Loucy (cell line): ENCODE measurements at regions not wholly inside any gene's neighbourhood (a gene's known extent, or its start where the extent isn't known, plus 50 kb on each side); places are given as distances from the start of the nearest gene placed in this dataset.
A peak's percentile ranks its signal among the peaks of the same experiment; 100 is the strongest.

Experiments used
- H2AFZ ChIP-seq: fragments of 200-600 bp; sonication (generic); 2 replicates; pipeline ENCODE4 v1.6.0; 2016; ENCODE audit warnings: antibody characterized with exemption, mild to moderate bottlenecking, low read length, moderate library complexity
- H3F3A ChIP-seq: fragments of 200-600 bp; 2 replicates; pipeline ENCODE4 v1.6.0; 2016; ENCODE audit warnings: antibody characterized with exemption, low read depth, mild to moderate bottlenecking
- H3K27me3 ChIP-seq: fragments of 200-600 bp; sonication (generic); 2 replicates; pipeline ENCODE4 v1.6.1; 2014; ENCODE audit warnings: low read length, mild to moderate bottlenecking; ENCODE audit not compliant: insufficient read depth, poor library complexity, severe bottlenecking
- H3K36me3 ChIP-seq: fragments of 200-600 bp; sonication (generic); 2 replicates; pipeline ENCODE4 v1.6.1; 2016; ENCODE audit warnings: low read length; ENCODE audit not compliant: insufficient read depth
- H3K4me1 ChIP-seq: fragments of 200-600 bp; sonication (generic); 2 replicates; pipeline ENCODE4 v1.5.1; 2014; ENCODE audit warnings: low read length, mild to moderate bottlenecking; ENCODE audit not compliant: insufficient read depth, poor library complexity, severe bottlenecking
- H3K4me2 ChIP-seq: fragments of 200-600 bp; sonication (generic); 2 replicates; pipeline ENCODE4 v1.6.0; 2014; ENCODE audit warnings: antibody characterized with exemption, low read length, low read depth, mild to moderate bottlenecking; ENCODE audit not compliant: poor library complexity, severe bottlenecking
- H3K4me3 ChIP-seq: fragments of 200-600 bp; sonication (generic); 2 replicates; pipeline ENCODE4 v1.5.1; 2014; ENCODE audit warnings: low read length, mild to moderate bottlenecking, mixed read lengths; ENCODE audit not compliant: poor library complexity, severe bottlenecking
- H3K79me2 ChIP-seq: fragments of 200-600 bp; sonication (generic); 2 replicates; pipeline ENCODE4 v1.6.1; 2014; ENCODE audit warnings: low read length; ENCODE audit not compliant: insufficient read depth
- H3K9ac ChIP-seq: fragments of 200-600 bp; sonication (generic); 2 replicates; pipeline ENCODE4 v1.6.0; 2014; ENCODE audit warnings: mild to moderate bottlenecking, low read depth, low read length, moderate library complexity; ENCODE audit not compliant: poor library complexity, severe bottlenecking
- H3K9me2 ChIP-seq: fragments of 200-600 bp; sonication (generic); replicated peaks from 2 replicates; pipeline ENCODE4 v1.6.1; 2016; ENCODE audit warnings: low read depth, low read length, mixed read lengths
- H3K9me3 ChIP-seq: fragments of 200-600 bp; sonication (generic); 2 replicates; pipeline ENCODE4 v1.6.1; 2014; ENCODE audit warnings: mild to moderate bottlenecking, antibody characterized with exemption, low read length, low read depth; ENCODE audit not compliant: insufficient read depth
- H4K20me1 ChIP-seq: fragments of 200-600 bp; sonication (generic); 2 replicates; pipeline ENCODE4 v1.6.0; 2014; ENCODE audit warnings: antibody characterized with exemption, low read length, mild to moderate bottlenecking; ENCODE audit not compliant: insufficient read depth, poor library complexity, severe bottlenecking
- EZH2phosphoT487 ChIP-seq: fragments of 200-600 bp; IDR thresholded peaks from 2 replicates; pipeline ENCODE4 v1.6.1; 2018; ENCODE audit warnings: antibody characterized with exemption, mild to moderate bottlenecking, moderate library complexity, borderline replicate concordance
- TF ChIP-seq, protein P1 (sequence below): fragments of 200-600 bp; sonication (generic); conservative IDR thresholded peaks from 2 replicates; pipeline ENCODE4 v1.5.1; 2014; ENCODE audit warnings: mild to moderate bottlenecking, antibody characterized with exemption, low read length

DNA sequence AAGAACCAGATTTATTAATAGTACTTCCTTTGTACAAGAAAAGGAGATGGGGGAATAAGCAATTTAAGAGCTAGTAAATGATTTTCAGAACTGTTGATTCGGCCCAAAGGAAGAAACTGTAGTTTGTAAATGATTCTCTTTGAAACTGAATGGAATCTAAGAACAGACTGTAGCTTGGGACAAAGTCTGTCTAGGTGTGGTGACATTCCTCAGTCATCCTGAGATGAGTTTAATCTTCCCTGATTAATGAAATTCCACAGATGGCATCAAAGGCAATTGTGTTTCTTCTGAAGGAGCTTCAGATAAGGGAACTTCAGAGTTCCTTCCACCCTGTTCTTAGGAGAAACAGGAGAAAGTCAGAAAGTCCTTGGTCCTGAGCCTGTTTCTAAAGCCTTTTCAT, 2095.9 kb downstream of the LRRC4C start:
- TF ChIP-seq, protein P1, sequence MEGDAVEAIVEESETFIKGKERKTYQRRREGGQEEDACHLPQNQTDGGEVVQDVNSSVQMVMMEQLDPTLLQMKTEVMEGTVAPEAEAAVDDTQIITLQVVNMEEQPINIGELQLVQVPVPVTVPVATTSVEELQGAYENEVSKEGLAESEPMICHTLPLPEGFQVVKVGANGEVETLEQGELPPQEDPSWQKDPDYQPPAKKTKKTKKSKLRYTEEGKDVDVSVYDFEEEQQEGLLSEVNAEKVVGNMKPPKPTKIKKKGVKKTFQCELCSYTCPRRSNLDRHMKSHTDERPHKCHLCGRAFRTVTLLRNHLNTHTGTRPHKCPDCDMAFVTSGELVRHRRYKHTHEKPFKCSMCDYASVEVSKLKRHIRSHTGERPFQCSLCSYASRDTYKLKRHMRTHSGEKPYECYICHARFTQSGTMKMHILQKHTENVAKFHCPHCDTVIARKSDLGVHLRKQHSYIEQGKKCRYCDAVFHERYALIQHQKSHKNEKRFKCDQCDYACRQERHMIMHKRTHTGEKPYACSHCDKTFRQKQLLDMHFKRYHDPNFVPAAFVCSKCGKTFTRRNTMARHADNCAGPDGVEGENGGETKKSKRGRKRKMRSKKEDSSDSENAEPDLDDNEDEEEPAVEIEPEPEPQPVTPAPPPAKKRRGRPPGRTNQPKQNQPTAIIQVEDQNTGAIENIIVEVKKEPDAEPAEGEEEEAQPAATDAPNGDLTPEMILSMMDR, result no peak
- no peak for TF ChIP-seq EZH2phosphoT487
- no peaks in the 10 kb centered on the region for H3K36me3 ChIP-seq
- H3K4me3 ChIP-seq, result no peak overlapping the region
- no peaks in the 10 kb centered on the region for H3K9me2 ChIP-seq
- H3K4me1 ChIP-seq, result peaks cover 10% of the 10 kb centered on the region
- no peaks in the 10 kb centered on the region for H4K20me1 ChIP-seq
- H3K79me2 ChIP-seq, result no peaks in the 10 kb centered on the region
- H3K9ac ChIP-seq, result no peak overlapping the region
- H3K4me2 ChIP-seq, result no peak overlapping the region
- H3K9me3 ChIP-seq, result no peaks in the 10 kb centered on the region
- H3F3A ChIP-seq, result no peaks in the 10 kb centered on the region
- no peak overlapping the region for H2AFZ ChIP-seq
- H3K27me3 ChIP-seq, result no peaks in the 10 kb centered on the region

DNA sequence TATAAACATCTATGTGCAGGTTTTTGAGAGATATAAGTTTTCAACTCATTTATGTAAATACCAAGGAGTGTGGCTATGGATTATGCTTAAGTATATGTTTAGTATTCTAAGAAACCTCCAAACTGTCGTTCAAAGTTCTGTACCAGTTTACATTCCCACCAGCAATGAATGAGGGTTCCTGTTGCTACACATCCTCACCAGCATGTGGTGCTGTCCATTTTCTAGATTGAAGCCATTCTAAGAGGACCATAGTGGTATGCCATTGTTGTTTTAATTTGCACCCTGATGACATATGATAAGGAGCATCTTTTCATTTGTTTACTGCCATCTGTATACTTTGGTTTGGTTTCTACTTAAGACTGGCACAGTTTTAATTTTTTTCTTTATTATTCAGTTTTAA, 2097.9 kb downstream of the LRRC4C start:
- Histone ChIP-seq H4K20me1 (no peaks in the 10 kb centered on the region), H3K9me2 (no peaks in the 10 kb centered on the region), H3K9me3 (no peaks in the 10 kb centered on the region), H3F3A (no peaks in the 10 kb centered on the region), H3K4me2 (no peak overlapping the region), H3K36me3 (no peaks in the 10 kb centered on the region), H3K4me1 (no peaks in the 10 kb centered on the region), H3K9ac (no peak overlapping the region), H3K4me3 (no peak overlapping the region), H3K27me3 (no peaks in the 10 kb centered on the region), H3K79me2 (no peaks in the 10 kb centered on the region), H2AFZ (no peak overlapping the region)
- TF ChIP-seq, protein P1, result peak; percentile 51
- TF ChIP-seq EZH2phosphoT487, result no peak

DNA sequence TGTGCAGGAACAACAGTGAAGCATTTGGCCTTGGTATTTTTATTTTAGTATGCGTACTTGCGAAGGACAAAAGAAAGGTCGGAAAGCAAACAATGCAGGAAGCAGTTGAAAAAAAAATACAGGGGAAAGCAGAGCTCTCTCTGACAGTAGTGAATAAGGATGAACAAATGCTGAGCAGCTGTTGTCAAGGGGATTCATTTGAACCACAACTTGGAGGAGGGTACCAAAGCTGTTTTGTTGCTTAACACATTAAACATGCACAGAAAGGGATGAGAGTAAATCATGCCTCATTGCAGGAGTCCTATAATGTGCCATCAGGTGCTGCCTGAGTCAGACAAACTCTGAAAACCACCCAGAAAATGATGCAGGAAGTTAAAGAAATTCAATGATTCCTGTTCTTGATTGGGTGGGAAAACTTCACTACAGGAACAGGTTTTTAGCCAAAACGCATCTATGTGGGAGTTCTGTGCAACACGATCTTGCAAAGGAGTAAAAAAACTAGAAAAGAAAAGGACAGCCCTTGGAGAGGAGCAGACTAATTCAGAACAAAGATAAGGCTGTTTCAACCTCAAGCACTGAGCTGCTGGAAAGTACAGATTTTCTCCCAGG, 2113.5 kb downstream of the LRRC4C start:
- Histone ChIP-seq H3K9me3 (peaks cover 1% of the 10 kb centered on the region; the same call in 1 of the 2 replicates), H2AFZ (no peak overlapping the region)
- TF ChIP-seq, protein P1, result no peak
- TF ChIP-seq EZH2phosphoT487, result no peak

More for the DNA sequence above, 2113.5 kb downstream of the LRRC4C start:
- no peaks in the 10 kb centered on the region for H3K27me3 ChIP-seq
- H3K79me2 ChIP-seq, result no peaks in the 10 kb centered on the region
- no peaks in the 10 kb centered on the region for H3K4me1 ChIP-seq
- H3K4me3 ChIP-seq, result no peak overlapping the region
- H4K20me1 ChIP-seq, result no peaks in the 10 kb centered on the region
- H3K36me3 ChIP-seq, result no peaks in the 10 kb centered on the region
- no peaks in the 10 kb centered on the region for H3F3A ChIP-seq
- no peak overlapping the region for H3K4me2 ChIP-seq
- H3K9ac ChIP-seq, result no peak overlapping the region
- H3K9me2 ChIP-seq, result no peaks in the 10 kb centered on the region
